ENCODE measurements at regions not wholly inside any gene's neighbourhood (a gene's known extent, or its start where the extent isn't known, plus 50 kb on each side); places are given as distances from the start of the nearest gene placed in this dataset.

- H3K4me1 Mint-ChIP-seq (ENCODE audit: low read depth): peaks cover 34% of the 10 kb centered on the region
- H3K9me3 Mint-ChIP-seq: no peaks in the 10 kb centered on the region
- H3K27me3 Mint-ChIP-seq: no peaks in the 10 kb centered on the region
- H3K4me3 Mint-ChIP-seq: no peak overlapping the region
- no peak overlapping the region for H3K27ac Mint-ChIP-seq
- H3K36me3 Mint-ChIP-seq (ENCODE audit: low read depth): no peaks in the 10 kb centered on the region
Measured at GRCh38 chr4:38501698-38502097, 162.3 kb upstream of the KLF3 start.

GRCh38 chr4:38503689-38504395 lies 160.2 kb upstream of the KLF3 start:
- Mint-ChIP-seq H3K36me3 (ENCODE audit: low read depth) (no peaks in the 10 kb centered on the region), H3K9me3 (no peaks in the 10 kb centered on the region), H3K27me3 (no peaks in the 10 kb centered on the region), H3K4me3 (no peak overlapping the region), H3K4me1 (ENCODE audit: low read depth) (peaks cover 55% of the 10 kb centered on the region), H3K27ac (peak overlapping the region; percentile 65)

GRCh38 chr4:38504396-38504715 lies 159.6 kb upstream of the KLF3 start:
- H3K27me3 Mint-ChIP-seq: no peaks in the 10 kb centered on the region
- H3K27ac Mint-ChIP-seq: no peak overlapping the region
- H3K4me1 Mint-ChIP-seq (ENCODE audit: low read depth): peaks cover 60% of the 10 kb centered on the region
- H3K9me3 Mint-ChIP-seq: no peaks in the 10 kb centered on the region
- no peak overlapping the region for H3K4me3 Mint-ChIP-seq
- no peaks in the 10 kb centered on the region for H3K36me3 Mint-ChIP-seq (ENCODE audit: low read depth)

GRCh38 chr4:38509551-38509950 lies 154.4 kb upstream of the KLF3 start:
- Mint-ChIP-seq H3K4me3 (peak overlapping the region; percentile 55), H3K36me3 (ENCODE audit: low read depth) (no peaks in the 10 kb centered on the region), H3K4me1 (ENCODE audit: low read depth) (peaks cover 94% of the 10 kb centered on the region), H3K9me3 (no peaks in the 10 kb centered on the region), H3K27ac (peak overlapping the region; percentile 39), H3K27me3 (no peaks in the 10 kb centered on the region)

- Mint-ChIP-seq H3K27me3 (no peaks in the 10 kb centered on the region), H3K4me3 (peak overlapping the region; percentile 55), H3K27ac (peak overlapping the region; percentile 42), H3K36me3 (ENCODE audit: low read depth) (no peaks in the 10 kb centered on the region), H3K4me1 (ENCODE audit: low read depth) (peaks cover 94% of the 10 kb centered on the region), H3K9me3 (no peaks in the 10 kb centered on the region)
Measured at GRCh38 chr4:38510201-38510600, 153.8 kb upstream of the KLF3 start.

GRCh38 chr4:38511702-38512101 lies 152.3 kb upstream of the KLF3 start:
- Mint-ChIP-seq H3K27ac (no peak overlapping the region), H3K4me1 (ENCODE audit: low read depth) (peaks cover 94% of the 10 kb centered on the region), H3K4me3 (peak overlapping the region; percentile 11), H3K9me3 (no peaks in the 10 kb centered on the region), H3K36me3 (ENCODE audit: low read depth) (no peaks in the 10 kb centered on the region), H3K27me3 (no peaks in the 10 kb centered on the region)

GRCh38 chr4:38512840-38513239 lies 151.2 kb upstream of the KLF3 start:
- Mint-ChIP-seq H3K27me3 (no peaks in the 10 kb centered on the region), H3K27ac (peak overlapping the region; percentile 28), H3K9me3 (no peaks in the 10 kb centered on the region), H3K36me3 (ENCODE audit: low read depth) (no peaks in the 10 kb centered on the region), H3K4me3 (no peak overlapping the region), H3K4me1 (ENCODE audit: low read depth) (peaks cover 88% of the 10 kb centered on the region)

- peak overlapping the region; percentile 2 for H3K4me3 Mint-ChIP-seq
- H3K27ac Mint-ChIP-seq: no peak overlapping the region
- no peaks in the 10 kb centered on the region for H3K27me3 Mint-ChIP-seq
- H3K9me3 Mint-ChIP-seq: no peaks in the 10 kb centered on the region
- peaks cover 70% of the 10 kb centered on the region for H3K4me1 Mint-ChIP-seq (ENCODE audit: low read depth)
- peaks cover 3% of the 10 kb centered on the region for H3K36me3 Mint-ChIP-seq (ENCODE audit: low read depth)
Measured at GRCh38 chr4:38514465-38515146, 149.4 kb upstream of the KLF3 start.

- H3K4me1 Mint-ChIP-seq (ENCODE audit: low read depth): peaks cover 54% of the 10 kb centered on the region
- no peak overlapping the region for H3K27ac Mint-ChIP-seq
- no peak overlapping the region for H3K4me3 Mint-ChIP-seq
- H3K9me3 Mint-ChIP-seq: no peaks in the 10 kb centered on the region
- no peaks in the 10 kb centered on the region for H3K27me3 Mint-ChIP-seq
- peaks cover 5% of the 10 kb centered on the region for H3K36me3 Mint-ChIP-seq (ENCODE audit: low read depth)
Measured at GRCh38 chr4:38516190-38516589, 147.8 kb upstream of the KLF3 start.

- Mint-ChIP-seq H3K4me3 (no peak overlapping the region), H3K4me1 (ENCODE audit: low read depth) (peaks cover 35% of the 10 kb centered on the region), H3K27me3 (no peaks in the 10 kb centered on the region), H3K36me3 (ENCODE audit: low read depth) (peaks cover 5% of the 10 kb centered on the region), H3K9me3 (no peaks in the 10 kb centered on the region), H3K27ac (no peak overlapping the region)
Measured at GRCh38 chr4:38519666-38520065, 144.3 kb upstream of the KLF3 start.

GRCh38 chr4:38523054-38523453 lies 140.9 kb upstream of the KLF3 start:
- Mint-ChIP-seq H3K4me3 (no peak overlapping the region), H3K4me1 (ENCODE audit: low read depth) (peaks cover 19% of the 10 kb centered on the region), H3K27me3 (peaks cover 2% of the 10 kb centered on the region), H3K27ac (no peak overlapping the region), H3K36me3 (ENCODE audit: low read depth) (peaks cover 5% of the 10 kb centered on the region), H3K9me3 (no peaks in the 10 kb centered on the region)

GRCh38 chr4:38523524-38524448 lies 140.2 kb upstream of the KLF3 start:
- no peak overlapping the region for H3K4me3 Mint-ChIP-seq
- H3K9me3 Mint-ChIP-seq: no peaks in the 10 kb centered on the region
- H3K4me1 Mint-ChIP-seq (ENCODE audit: low read depth): peaks cover 19% of the 10 kb centered on the region
- H3K27ac Mint-ChIP-seq: peak overlapping the region; percentile 45
- H3K36me3 Mint-ChIP-seq (ENCODE audit: low read depth): peaks cover 5% of the 10 kb centered on the region
- peaks cover 2% of the 10 kb centered on the region for H3K27me3 Mint-ChIP-seq

GRCh38 chr4:38526412-38526811 lies 137.6 kb upstream of the KLF3 start:
- Mint-ChIP-seq H3K27ac (no peak overlapping the region), H3K4me1 (ENCODE audit: low read depth) (peaks cover 41% of the 10 kb centered on the region), H3K4me3 (no peak overlapping the region), H3K36me3 (ENCODE audit: low read depth) (peaks cover 5% of the 10 kb centered on the region), H3K27me3 (peaks cover 2% of the 10 kb centered on the region), H3K9me3 (peaks cover 4% of the 10 kb centered on the region)

GRCh38 chr4:38529189-38530115 lies 134.5 kb upstream of the KLF3 start:
- peaks cover 4% of the 10 kb centered on the region for H3K9me3 Mint-ChIP-seq
- H3K27me3 Mint-ChIP-seq: peaks cover 2% of the 10 kb centered on the region
- H3K4me1 Mint-ChIP-seq (ENCODE audit: low read depth): peaks cover 31% of the 10 kb centered on the region
- H3K36me3 Mint-ChIP-seq (ENCODE audit: low read depth): peaks cover 5% of the 10 kb centered on the region
- peak overlapping the region; percentile 93 for H3K27ac Mint-ChIP-seq
- H3K4me3 Mint-ChIP-seq: peak overlapping the region; percentile 19
